KMS-11 (cell line): ENCODE measurements at regions not wholly inside any gene's neighbourhood (a gene's known extent, or its start where the extent isn't known, plus 50 kb on each side); places are given as distances from the start of the nearest gene placed in this dataset.

Experiments used
- H2AFZ ChIP-seq: fragments of 200-600 bp; sonication (generic); 2 replicates; pipeline ENCODE4 v1.6.1; 2016; ENCODE audit warnings: antibody characterized with exemption, mixed run types, low read depth
- H3K27ac ChIP-seq: fragments of 200-600 bp; sonication (generic); 2 replicates; pipeline ENCODE4 v1.6.1; 2016; ENCODE audit warnings: mild to moderate bottlenecking, mixed run types
- H3K27me3 ChIP-seq: fragments of 200-600 bp; sonication (generic); 2 replicates; pipeline ENCODE4 v1.6.1; 2017; ENCODE audit warnings: mild to moderate bottlenecking, low read depth, mixed run types, moderate library complexity; ENCODE audit not compliant: insufficient read depth
- H3K36me3 ChIP-seq: fragments of 200-600 bp; sonication (generic); 2 replicates; pipeline ENCODE4 v1.6.1; 2017; ENCODE audit warnings: mild to moderate bottlenecking, mixed run types; ENCODE audit not compliant: insufficient read depth
- H3K4me1 ChIP-seq: fragments of 200-600 bp; sonication (generic); 2 replicates; pipeline ENCODE4 v1.6.1; 2016; ENCODE audit warnings: mild to moderate bottlenecking, low read depth, mixed run types; ENCODE audit not compliant: poor library complexity, severe bottlenecking
- H3K4me2 ChIP-seq: fragments of 200-600 bp; sonication (generic); 2 replicates; pipeline ENCODE4 v1.7.0; 2016; ENCODE audit warnings: mild to moderate bottlenecking, mixed run types
- H3K4me3 ChIP-seq: fragments of 200-600 bp; sonication (generic); IDR thresholded peaks from 2 replicates; pipeline ENCODE4 v1.6.1; 2017; ENCODE audit warnings: low read depth, low read length, mixed read lengths; ENCODE audit not compliant: insufficient read depth
- H3K79me2 ChIP-seq: fragments of 200-600 bp; sonication (generic); 2 replicates; pipeline ENCODE4 v1.6.1; 2016; ENCODE audit warnings: low read depth, mixed run types; ENCODE audit not compliant: insufficient read depth
- H3K9ac ChIP-seq: fragments of 200-600 bp; sonication (generic); 2 replicates; pipeline ENCODE4 v1.6.1; 2016; ENCODE audit warnings: mild to moderate bottlenecking, mixed run types
- H4K20me1 ChIP-seq: fragments of 200-600 bp; sonication (generic); 2 replicates; pipeline ENCODE4 v1.6.1; 2016; ENCODE audit warnings: mild to moderate bottlenecking, mixed run types; ENCODE audit not compliant: insufficient read depth
- TF ChIP-seq, protein P1 (sequence below): fragments of 200-600 bp; sonication (generic); conservative IDR thresholded peaks from 2 replicates; pipeline ENCODE4 v1.6.1; 2017; ENCODE audit warnings: low read depth, mild to moderate bottlenecking, antibody characterized with exemption, low read length, moderate library complexity, mixed read lengths

DNA sequence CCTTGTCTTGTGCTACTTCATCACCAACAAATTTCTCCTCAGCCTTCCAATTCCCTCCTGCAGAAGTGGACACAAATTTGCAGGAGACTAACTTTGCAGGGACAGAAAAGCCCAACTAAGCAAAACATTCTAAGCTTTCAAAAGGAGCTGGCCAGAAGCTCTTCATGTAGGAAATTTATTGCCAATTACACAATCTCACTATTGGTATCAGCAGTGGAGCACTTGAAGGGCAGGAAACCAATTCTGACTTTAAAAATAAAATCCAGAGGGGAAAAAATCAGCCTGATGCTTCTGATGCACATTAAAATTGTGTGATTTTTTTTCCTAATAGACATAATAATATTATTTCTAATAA, 193.3 kb downstream of the LY86 start:
- H3K79me2 ChIP-seq = no peaks in the 10 kb centered on the region
- H4K20me1 ChIP-seq = no peaks in the 10 kb centered on the region
- no peak overlapping the region for H2AFZ ChIP-seq
- H3K4me3 ChIP-seq = no peak overlapping the region
- H3K27me3 ChIP-seq = no peaks in the 10 kb centered on the region
- H3K36me3 ChIP-seq = no peaks in the 10 kb centered on the region
- H3K4me1 ChIP-seq = peaks cover 13% of the 10 kb centered on the region
- H3K9ac ChIP-seq = no peak overlapping the region
- TF ChIP-seq, protein P1, sequence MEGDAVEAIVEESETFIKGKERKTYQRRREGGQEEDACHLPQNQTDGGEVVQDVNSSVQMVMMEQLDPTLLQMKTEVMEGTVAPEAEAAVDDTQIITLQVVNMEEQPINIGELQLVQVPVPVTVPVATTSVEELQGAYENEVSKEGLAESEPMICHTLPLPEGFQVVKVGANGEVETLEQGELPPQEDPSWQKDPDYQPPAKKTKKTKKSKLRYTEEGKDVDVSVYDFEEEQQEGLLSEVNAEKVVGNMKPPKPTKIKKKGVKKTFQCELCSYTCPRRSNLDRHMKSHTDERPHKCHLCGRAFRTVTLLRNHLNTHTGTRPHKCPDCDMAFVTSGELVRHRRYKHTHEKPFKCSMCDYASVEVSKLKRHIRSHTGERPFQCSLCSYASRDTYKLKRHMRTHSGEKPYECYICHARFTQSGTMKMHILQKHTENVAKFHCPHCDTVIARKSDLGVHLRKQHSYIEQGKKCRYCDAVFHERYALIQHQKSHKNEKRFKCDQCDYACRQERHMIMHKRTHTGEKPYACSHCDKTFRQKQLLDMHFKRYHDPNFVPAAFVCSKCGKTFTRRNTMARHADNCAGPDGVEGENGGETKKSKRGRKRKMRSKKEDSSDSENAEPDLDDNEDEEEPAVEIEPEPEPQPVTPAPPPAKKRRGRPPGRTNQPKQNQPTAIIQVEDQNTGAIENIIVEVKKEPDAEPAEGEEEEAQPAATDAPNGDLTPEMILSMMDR = no peak
- H3K4me2 ChIP-seq = no peak overlapping the region
- no peak overlapping the region for H3K27ac ChIP-seq

DNA sequence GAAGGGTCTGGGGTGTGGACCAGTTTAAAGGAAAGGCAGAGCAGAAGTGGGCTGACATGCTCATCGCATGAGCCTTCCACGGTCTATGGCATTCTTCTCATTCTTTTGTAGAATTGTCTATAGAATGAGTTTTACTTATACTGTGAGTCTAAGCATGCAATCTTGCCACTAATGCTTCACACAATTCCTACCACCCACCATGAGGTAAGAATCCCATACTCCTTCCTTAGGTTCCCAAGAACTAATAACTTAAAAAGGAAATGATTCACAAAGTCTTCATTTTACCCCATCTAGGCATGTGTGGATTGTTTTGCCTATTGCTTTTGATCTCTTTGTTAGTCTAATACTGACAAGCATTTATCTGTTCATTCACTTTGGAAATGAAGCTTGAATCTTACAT, 195.2 kb downstream of the LY86 start:
- TF ChIP-seq, protein P1 = no peak
- Histone ChIP-seq H3K27ac (no peak overlapping the region), H4K20me1 (no peaks in the 10 kb centered on the region), H3K36me3 (no peaks in the 10 kb centered on the region), H2AFZ (no peak overlapping the region), H3K4me1 (peaks cover 13% of the 10 kb centered on the region), H3K9ac (no peak overlapping the region), H3K79me2 (no peaks in the 10 kb centered on the region), H3K4me2 (no peak overlapping the region), H3K27me3 (no peaks in the 10 kb centered on the region), H3K4me3 (no peak overlapping the region)

DNA sequence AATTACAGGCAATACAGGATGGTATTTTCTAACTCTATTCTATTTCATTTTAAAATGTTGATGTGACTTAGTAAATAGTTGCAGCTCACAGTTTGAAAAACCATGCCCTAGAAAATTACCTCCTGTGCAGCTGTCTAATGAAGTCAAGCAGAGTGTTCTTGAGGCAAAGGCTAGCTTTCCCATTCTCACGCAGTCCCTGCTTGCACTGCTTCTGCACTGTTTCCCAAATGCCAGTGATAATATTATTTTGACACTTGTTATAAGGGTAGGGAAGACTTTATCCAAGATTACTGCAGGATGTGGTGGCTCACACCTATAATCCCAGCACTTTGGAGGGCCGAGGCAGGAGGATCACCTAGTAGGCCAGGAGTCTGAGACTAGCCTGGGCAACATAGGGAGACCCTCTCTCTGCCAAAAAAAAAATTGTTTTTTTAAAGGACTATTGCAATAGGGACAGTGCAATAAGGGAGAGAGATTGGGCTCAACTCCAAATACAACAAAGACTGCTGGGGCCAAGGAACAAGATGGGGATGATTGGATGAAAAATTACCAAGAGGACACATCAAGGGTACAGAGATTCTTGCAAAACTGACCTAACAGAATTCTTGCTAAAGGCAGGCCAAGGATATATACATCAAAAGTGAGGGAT, 196.1 kb downstream of the LY86 start:
- Histone ChIP-seq H3K9ac (no peak overlapping the region), H3K27ac (no peak overlapping the region), H2AFZ (no peak overlapping the region), H3K79me2 (no peaks in the 10 kb centered on the region), H3K4me1 (peaks cover 13% of the 10 kb centered on the region), H3K4me3 (no peak overlapping the region), H3K27me3 (no peaks in the 10 kb centered on the region), H4K20me1 (no peaks in the 10 kb centered on the region), H3K36me3 (no peaks in the 10 kb centered on the region), H3K4me2 (no peak overlapping the region)
- TF ChIP-seq, protein P1 = no peak

GRCh38 chr6:6785163-6785521, 196.6 kb downstream of the LY86 start:
- Histone ChIP-seq H2AFZ (no peak overlapping the region), H4K20me1 (no peaks in the 10 kb centered on the region), H3K4me1 (peaks cover 13% of the 10 kb centered on the region), H3K4me3 (no peak overlapping the region), H3K27me3 (no peaks in the 10 kb centered on the region), H3K27ac (no peak overlapping the region), H3K79me2 (no peaks in the 10 kb centered on the region), H3K36me3 (no peaks in the 10 kb centered on the region), H3K4me2 (no peak overlapping the region), H3K9ac (no peak overlapping the region)
- TF ChIP-seq, protein P1 = no peak
